CD14-positive monocyte (primary cell): ENCODE measurements at regions not wholly inside any gene's neighbourhood (a gene's known extent, or its start where the extent isn't known, plus 50 kb on each side); places are given as distances from the start of the nearest gene placed in this dataset.

Experiments used
- DNase-seq, 3 donors: peaks; one replicate each; pipeline ENCODE4 v3.0.0-alpha.2; 2011 to 2022
- H2AFZ ChIP-seq: 2 replicates; pipeline ENCODE4 v1.6.0; 2012; ENCODE audit warnings: mild to moderate bottlenecking, low read depth, low read length, inconsistent platforms; ENCODE audit not compliant: insufficient read depth, poor library complexity, severe bottlenecking
- H3K27ac ChIP-seq, 2 donors: 1 replicate in 1 of 2; 2 replicates in 1 of 2; pipeline ENCODE4 v1.5.1; 2012 to 2013; ENCODE audit warnings: low read length in 2 of 2, control low read depth in 1 of 2, inconsistent platforms in 1 of 2, low read depth in 1 of 2, mild to moderate bottlenecking in 1 of 2
- H3K27me3 ChIP-seq, 2 donors: one replicate each; pipeline versions ENCODE4 v1.6.0 to v1.6.1; 2011 to 2013; ENCODE audit warnings: low read length in 2 of 2; ENCODE audit not compliant: control insufficient read depth in 2 of 2, insufficient read depth in 2 of 2
- H3K36me3 ChIP-seq, 2 donors: replicated peaks in 1 of 2; 1 replicate in 1 of 2; 2 replicates in 1 of 2; pipeline versions ENCODE4 v1.5.1 to v1.6.1; 2012 to 2013; ENCODE audit warnings: low read length in 2 of 2, control low read depth in 1 of 2, inconsistent platforms in 1 of 2, mild to moderate bottlenecking in 1 of 2; ENCODE audit not compliant: insufficient read depth in 2 of 2, control insufficient read depth in 1 of 2
- H3K4me1 ChIP-seq, 2 donors: 1 replicate in 1 of 2; 2 replicates in 1 of 2; pipeline versions ENCODE4 v1.5.1 to v1.6.1; 2012 to 2013; ENCODE audit warnings: low read length in 2 of 2, control low read depth in 1 of 2, inconsistent platforms in 1 of 2, mild to moderate bottlenecking in 1 of 2, moderate library complexity in 1 of 2; ENCODE audit not compliant: insufficient read depth in 2 of 2, control insufficient read depth in 1 of 2
- H3K4me2 ChIP-seq: replicated peaks from 2 replicates; pipeline ENCODE3; 2012; ENCODE audit warnings: low read length, moderate library complexity, mild to moderate bottlenecking; ENCODE audit not compliant: poor library complexity, severe bottlenecking; ENCODE audit errors: extremely low read depth
- H3K4me3 ChIP-seq, 3 experiments: fragments of 200-600 bp in 1 of 3; sonication (generic) in 1 of 3; replicated peaks in 1 of 3; 1 replicate in 2 of 3; 2 replicates in 1 of 3; pipeline ENCODE4 v1.5.1; 2011 to 2013; ENCODE audit warnings: low read length in 3 of 3, mild to moderate bottlenecking in 3 of 3, control low read depth in 2 of 3, low read depth in 2 of 3, inconsistent platforms in 1 of 3, moderate library complexity in 1 of 3
- H3K79me2 ChIP-seq: 2 replicates; pipeline ENCODE4 v1.6.0; 2012; ENCODE audit warnings: mild to moderate bottlenecking, control low read depth, inconsistent platforms, low read length, moderate library complexity; ENCODE audit not compliant: insufficient read depth
- H3K9ac ChIP-seq: 2 replicates; pipeline ENCODE4 v1.6.0; 2017; ENCODE audit warnings: low read length, mild to moderate bottlenecking; ENCODE audit not compliant: insufficient read depth, poor library complexity, severe bottlenecking
- H3K9me3 ChIP-seq, 2 donors: replicated peaks in 1 of 2; 1 replicate in 1 of 2; 2 replicates in 1 of 2; pipeline versions ENCODE4 v1.5.1 to v1.6.1; 2012 to 2013; ENCODE audit warnings: low read length in 2 of 2, control low read depth in 1 of 2; ENCODE audit not compliant: control insufficient read depth in 1 of 2, insufficient read depth in 1 of 2
- H4K20me1 ChIP-seq: 2 replicates; pipeline ENCODE4 v1.6.0; 2012; ENCODE audit warnings: mild to moderate bottlenecking, low read length, control low read depth, moderate library complexity; ENCODE audit not compliant: insufficient read depth
- H3K27ac Mint-ChIP-seq, 7 donors: one replicate each; pipeline ENCODE4 v1.8.0; 2020; ENCODE audit warnings: mild to moderate bottlenecking in 7 of 7, mixed read lengths in 7 of 7, moderate library complexity in 6 of 7, inconsistent platforms in 2 of 7
- H3K27me3 Mint-ChIP-seq, 3 donors: one replicate each; pipeline ENCODE4 v1.8.0; 2021 to 2022; ENCODE audit warnings: low read depth in 3 of 3, mild to moderate bottlenecking in 3 of 3, mixed read lengths in 3 of 3, moderate library complexity in 3 of 3, inconsistent platforms in 1 of 3
- H3K36me3 Mint-ChIP-seq, 2 donors: one replicate each; pipeline ENCODE4 v1.8.0; 2020; ENCODE audit warnings: mixed read lengths in 2 of 2, inconsistent platforms in 1 of 2, mild to moderate bottlenecking in 1 of 2
- H3K4me1 Mint-ChIP-seq: one replicate; pipeline ENCODE4 v1.8.0; 2020; ENCODE audit warnings: mild to moderate bottlenecking, mixed read lengths
- H3K4me3 Mint-ChIP-seq, 2 donors: one replicate each; pipeline ENCODE4 v1.8.0; 2020; ENCODE audit warnings: mild to moderate bottlenecking in 2 of 2, mixed read lengths in 2 of 2, moderate library complexity in 1 of 2
- H3K9me3 Mint-ChIP-seq, 7 donors: one replicate each; pipeline ENCODE4 v1.8.0; 2020 to 2022; ENCODE audit warnings: mixed read lengths in 7 of 7, mild to moderate bottlenecking in 6 of 7, moderate library complexity in 6 of 7, inconsistent platforms in 2 of 7
- WGBS: methylation state at CpG from one replicate; pipeline ENCODE4 v1.1.5; 2013; ENCODE audit warnings: missing lambda C conversion rate; ENCODE audit not compliant: insufficient coverage; 5-methylcytosine and 5-hydroxymethylcytosine counted together
- intact Hi-C, 2 donors: fragments of 100-400 bp; cut with micrococcal nuclease; formaldehyde crosslinking; loops; one replicate each; pipeline versions ENCODE4 v1.15.0 to v1.15.1; 2023
- TF ChIP-seq, protein P1 (sequence below): fragments of 200-600 bp; IDR thresholded peaks from one replicate; pipeline ENCODE4 v1.8.0; 2022; ENCODE audit warnings: antibody characterized with exemption, mild to moderate bottlenecking

DNA sequence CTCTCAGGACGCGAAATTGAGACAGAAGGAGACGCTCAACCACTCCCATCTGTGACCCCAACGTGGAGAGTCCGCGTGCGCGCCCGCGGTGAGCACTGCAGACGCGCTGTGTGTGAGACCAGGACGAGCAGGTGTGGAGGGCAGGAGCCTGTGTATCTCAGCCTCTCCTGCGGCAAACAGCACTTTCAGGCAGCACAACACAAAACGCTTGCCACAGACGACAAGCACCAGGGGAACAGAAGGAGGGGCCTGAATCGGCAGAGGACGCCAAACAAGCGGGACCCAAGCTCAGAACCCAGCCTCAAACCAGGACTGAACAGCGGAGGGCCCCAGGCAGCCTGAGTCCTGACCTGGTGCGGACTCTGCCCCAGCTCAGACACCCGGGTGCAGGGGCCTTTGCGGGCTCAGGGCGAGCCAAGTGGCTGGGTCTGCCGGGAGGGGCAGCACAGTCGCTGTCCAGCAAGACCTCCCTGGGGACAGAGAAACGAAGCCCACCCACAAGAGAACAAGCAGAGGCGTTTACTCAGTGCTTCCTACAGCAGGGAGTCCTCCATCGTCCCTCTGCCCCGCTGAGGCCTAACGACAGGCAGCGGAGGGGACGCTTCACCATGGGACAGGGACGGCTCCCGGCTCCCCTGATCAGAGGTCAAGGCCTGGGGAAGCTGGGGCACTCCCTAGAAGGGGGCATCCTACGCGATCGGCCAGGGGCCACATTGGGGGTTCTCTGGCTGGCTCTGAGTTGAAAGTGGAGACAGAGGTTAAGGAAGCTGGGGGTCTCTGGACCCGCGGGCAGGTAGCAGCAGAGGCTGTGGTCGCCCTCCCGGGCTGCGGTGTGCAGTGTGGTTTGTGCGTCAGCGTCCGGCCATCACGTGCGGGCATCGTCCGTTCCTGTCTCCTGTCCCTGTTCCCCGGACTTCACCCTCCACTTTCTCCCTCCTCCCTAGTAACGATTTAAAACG lies 560.8 kb downstream of the BRD1 start:
- no peak overlapping the region for H3K9ac ChIP-seq
- Mint-ChIP-seq H3K36me3 (no peaks in the 10 kb centered on the region), H3K4me3 (no peak overlapping the region), H3K4me1 (no peaks in the 10 kb centered on the region), H3K27me3 (peaks cover 11 to 39% (median 23%) of the 10 kb centered on the region in 3 donors), H3K27ac (no peak overlapping the region), H3K9me3 (peaks cover 0 to 3% (median 0%) of the 10 kb centered on the region in 7 donors)
- peaks cover 3 to 14% of the 10 kb centered on the region in 2 donors for H3K27me3 ChIP-seq
- H3K4me3 ChIP-seq = no peak overlapping the region
- no peaks in the 10 kb centered on the region for H4K20me1 ChIP-seq
- H3K9me3 ChIP-seq = no peaks in the 10 kb centered on the region
- H2AFZ ChIP-seq = no peak overlapping the region
- H3K79me2 ChIP-seq = no peaks in the 10 kb centered on the region
- 68% methylated on average over 38 of the region's 53 CpGs for WGBS
- no peaks in the 10 kb centered on the region for H3K36me3 ChIP-seq
- H3K4me1 ChIP-seq = no peaks in the 10 kb centered on the region
- H3K4me2 ChIP-seq = no peak overlapping the region
- intact Hi-C loops = no loop called here
- no peak overlapping the region for H3K27ac ChIP-seq
- TF ChIP-seq, protein P1, sequence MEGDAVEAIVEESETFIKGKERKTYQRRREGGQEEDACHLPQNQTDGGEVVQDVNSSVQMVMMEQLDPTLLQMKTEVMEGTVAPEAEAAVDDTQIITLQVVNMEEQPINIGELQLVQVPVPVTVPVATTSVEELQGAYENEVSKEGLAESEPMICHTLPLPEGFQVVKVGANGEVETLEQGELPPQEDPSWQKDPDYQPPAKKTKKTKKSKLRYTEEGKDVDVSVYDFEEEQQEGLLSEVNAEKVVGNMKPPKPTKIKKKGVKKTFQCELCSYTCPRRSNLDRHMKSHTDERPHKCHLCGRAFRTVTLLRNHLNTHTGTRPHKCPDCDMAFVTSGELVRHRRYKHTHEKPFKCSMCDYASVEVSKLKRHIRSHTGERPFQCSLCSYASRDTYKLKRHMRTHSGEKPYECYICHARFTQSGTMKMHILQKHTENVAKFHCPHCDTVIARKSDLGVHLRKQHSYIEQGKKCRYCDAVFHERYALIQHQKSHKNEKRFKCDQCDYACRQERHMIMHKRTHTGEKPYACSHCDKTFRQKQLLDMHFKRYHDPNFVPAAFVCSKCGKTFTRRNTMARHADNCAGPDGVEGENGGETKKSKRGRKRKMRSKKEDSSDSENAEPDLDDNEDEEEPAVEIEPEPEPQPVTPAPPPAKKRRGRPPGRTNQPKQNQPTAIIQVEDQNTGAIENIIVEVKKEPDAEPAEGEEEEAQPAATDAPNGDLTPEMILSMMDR = no peak
- no peak for DNase-seq

DNA sequence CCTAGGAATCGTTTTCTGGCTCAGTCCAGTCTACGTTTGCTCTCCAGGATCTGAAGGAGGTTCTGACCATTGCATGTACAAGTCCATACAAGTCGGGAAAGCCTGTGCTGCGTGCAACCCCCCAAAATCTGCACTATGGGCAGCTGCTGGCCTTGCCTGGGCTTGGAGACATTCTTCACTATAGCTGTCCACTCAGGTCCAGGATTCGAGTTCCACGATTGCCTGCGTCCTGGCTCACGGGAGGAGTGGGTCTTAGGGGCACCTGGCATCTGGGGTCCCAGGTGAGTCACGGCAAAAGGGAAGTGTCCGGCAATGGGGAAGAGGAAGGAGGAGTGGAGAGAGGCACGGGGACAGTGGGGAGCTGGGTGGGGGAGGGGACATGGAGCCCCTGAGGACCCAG lies 563.0 kb downstream of the BRD1 start:
- no peaks in the 10 kb centered on the region for H3K79me2 ChIP-seq
- Mint-ChIP-seq H3K4me3 (no peak overlapping the region), H3K27me3 (peaks cover 7 to 23% (median 21%) of the 10 kb centered on the region in 3 donors), H3K4me1 (no peaks in the 10 kb centered on the region), H3K27ac (no peak overlapping the region), H3K36me3 (no peaks in the 10 kb centered on the region), H3K9me3 (peaks cover 0 to 2% (median 0%) of the 10 kb centered on the region in 7 donors)
- no peak for DNase-seq
- no peaks in the 10 kb centered on the region for H3K36me3 ChIP-seq
- H3K27ac ChIP-seq = no peak overlapping the region
- H4K20me1 ChIP-seq = no peaks in the 10 kb centered on the region
- no peaks in the 10 kb centered on the region for H3K9me3 ChIP-seq
- no peak overlapping the region for H3K4me3 ChIP-seq
- TF ChIP-seq, protein P1 = no peak
- peaks cover 0 to 6% of the 10 kb centered on the region in 2 donors for H3K27me3 ChIP-seq
- H2AFZ ChIP-seq = no peak overlapping the region
- 53% methylated on average over 7 of the region's 11 CpGs for WGBS
- H3K9ac ChIP-seq = no peak overlapping the region
- no peaks in the 10 kb centered on the region for H3K4me1 ChIP-seq
- no peak overlapping the region for H3K4me2 ChIP-seq
- intact Hi-C loops = no loop called here
